ENCODE measurements at regions not wholly inside any gene's neighbourhood (a gene's known extent, or its start where the extent isn't known, plus 50 kb on each side); places are given as distances from the start of the nearest gene placed in this dataset.

DNA sequence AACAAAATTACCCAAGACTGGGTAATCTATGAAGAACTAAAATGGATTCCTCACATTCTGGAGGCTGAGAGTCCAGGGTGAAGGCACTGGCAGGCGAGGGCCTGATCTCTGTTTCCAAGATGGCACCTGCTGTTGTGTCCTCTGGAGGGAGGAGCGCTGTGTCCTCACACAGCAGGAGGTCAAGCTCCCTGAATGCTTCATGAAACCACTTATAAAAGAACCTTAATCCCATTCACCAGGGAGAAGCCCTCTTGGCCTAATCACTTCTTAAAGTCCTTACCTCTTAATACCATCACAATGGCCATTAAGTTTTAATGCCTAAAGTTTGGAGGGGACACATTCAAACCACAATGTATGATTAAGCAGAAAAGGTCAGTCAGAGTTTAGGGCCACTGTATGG is 172.4 kb downstream of the EMP1 start:
- no peak for DNase-seq (ENCODE audit: extremely low spot score)
- CTCF ChIA-PET: interaction anchor here (1.3 to 1.6 kb wide), 2 partner anchors 16 to 798 kb away, joined by 3 read pairs; no protein-coding TSS in a partner anchor
- TF ChIP-seq, protein P1, sequence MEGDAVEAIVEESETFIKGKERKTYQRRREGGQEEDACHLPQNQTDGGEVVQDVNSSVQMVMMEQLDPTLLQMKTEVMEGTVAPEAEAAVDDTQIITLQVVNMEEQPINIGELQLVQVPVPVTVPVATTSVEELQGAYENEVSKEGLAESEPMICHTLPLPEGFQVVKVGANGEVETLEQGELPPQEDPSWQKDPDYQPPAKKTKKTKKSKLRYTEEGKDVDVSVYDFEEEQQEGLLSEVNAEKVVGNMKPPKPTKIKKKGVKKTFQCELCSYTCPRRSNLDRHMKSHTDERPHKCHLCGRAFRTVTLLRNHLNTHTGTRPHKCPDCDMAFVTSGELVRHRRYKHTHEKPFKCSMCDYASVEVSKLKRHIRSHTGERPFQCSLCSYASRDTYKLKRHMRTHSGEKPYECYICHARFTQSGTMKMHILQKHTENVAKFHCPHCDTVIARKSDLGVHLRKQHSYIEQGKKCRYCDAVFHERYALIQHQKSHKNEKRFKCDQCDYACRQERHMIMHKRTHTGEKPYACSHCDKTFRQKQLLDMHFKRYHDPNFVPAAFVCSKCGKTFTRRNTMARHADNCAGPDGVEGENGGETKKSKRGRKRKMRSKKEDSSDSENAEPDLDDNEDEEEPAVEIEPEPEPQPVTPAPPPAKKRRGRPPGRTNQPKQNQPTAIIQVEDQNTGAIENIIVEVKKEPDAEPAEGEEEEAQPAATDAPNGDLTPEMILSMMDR (IDR thresholded peaks at IDR 0.05; ENCODE audit: control extremely low read depth, extremely low read depth, low read depth, missing control alignments): no peak
- POLR2A ChIA-PET: no interaction called here

DNA sequence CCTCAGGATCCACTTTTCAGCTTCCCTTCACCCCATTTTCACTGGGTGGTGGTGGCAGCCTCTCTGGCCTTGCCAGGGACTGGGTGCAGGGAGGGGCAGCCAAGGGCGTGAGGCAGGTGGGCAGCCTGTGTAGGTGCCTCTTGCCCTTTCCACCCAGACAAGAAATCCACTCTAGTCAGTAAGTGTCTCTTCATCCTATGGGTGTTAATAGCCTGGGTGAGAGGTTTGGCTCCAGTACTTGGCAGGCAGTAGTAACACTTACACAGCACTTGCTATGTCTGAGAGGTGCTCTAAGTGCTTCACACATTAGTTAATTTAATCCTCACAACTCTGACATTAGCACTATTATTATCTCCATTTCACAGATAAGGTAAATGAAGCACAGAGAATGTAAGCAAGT is 171.9 kb downstream of the EMP1 start:
- ChIA-PET POLR2A (no interaction called here), CTCF (interaction anchor here (1.6 kb wide), 1 partner anchor 799 kb away, joined by 5 read pairs; no protein-coding TSS in a partner anchor)
- TF ChIP-seq, protein P1 (IDR thresholded peaks at IDR 0.05; ENCODE audit: control extremely low read depth, extremely low read depth, low read depth, missing control alignments): no peak
- no peak for DNase-seq (ENCODE audit: extremely low spot score)

DNA sequence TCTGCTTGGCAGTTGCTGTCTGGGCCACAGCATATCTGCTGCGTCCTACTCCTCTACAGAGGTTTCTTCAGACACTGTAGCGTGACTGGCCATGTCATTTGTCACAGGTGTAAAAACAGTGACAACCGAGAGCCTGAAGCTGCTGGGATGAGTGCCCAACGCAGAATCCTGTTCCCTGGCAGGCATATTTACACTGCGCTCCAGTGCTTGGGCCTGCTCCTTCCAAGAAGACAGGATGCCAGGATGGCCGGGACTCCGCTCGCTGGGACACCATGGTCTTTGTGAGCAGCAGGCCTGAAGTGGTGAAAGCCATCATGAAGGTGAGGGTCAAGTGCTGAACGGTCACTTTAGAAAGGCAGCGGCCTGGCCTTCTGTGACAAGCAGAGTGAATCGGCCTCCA is 171.4 kb downstream of the EMP1 start:
- TF ChIP-seq, protein P1 (IDR thresholded peaks at IDR 0.05; ENCODE audit: control extremely low read depth, extremely low read depth, low read depth, missing control alignments): no peak
- no peak for DNase-seq (ENCODE audit: extremely low spot score)
- POLR2A ChIA-PET: no interaction called here
- CTCF ChIA-PET: interaction anchor here (1.6 kb wide), 1 partner anchor 799 kb away, joined by 5 read pairs; no protein-coding TSS in a partner anchor

DNA sequence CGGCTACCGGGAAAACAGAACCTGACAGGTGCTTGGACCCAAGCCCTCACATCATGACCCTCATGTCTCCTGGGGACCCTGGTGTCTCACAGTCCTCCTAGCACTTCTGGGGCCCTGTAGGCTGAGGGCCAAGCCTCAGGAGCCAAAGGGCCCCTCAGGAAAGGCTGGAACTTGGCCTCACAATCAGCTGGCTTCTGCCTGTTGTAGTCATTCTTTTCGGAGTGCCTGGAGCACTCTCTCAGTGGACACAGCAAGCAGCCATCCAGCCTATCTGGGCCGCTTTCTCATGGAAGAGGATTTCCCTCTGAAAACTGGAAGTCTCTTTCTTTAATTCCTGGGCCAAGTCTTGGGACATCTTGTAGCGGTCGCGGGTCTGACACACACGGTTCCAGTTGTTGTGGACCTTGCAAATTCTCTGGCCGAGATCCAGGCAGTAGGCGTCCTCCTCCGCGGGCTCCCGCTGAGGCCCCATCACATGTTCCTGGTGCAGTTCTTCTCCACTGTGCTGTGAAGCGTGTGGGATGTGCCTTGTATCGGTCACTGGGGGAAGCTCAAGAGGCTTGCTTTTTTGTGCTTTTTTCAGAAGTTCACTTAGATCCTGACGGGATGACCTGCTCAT is 169.3 kb downstream of the EMP1 start:
- CTCF ChIA-PET: interaction anchor here (3.5 kb wide), 1 partner anchor 294 kb away, joined by 13 read pairs; no protein-coding TSS in a partner anchor
- TF ChIP-seq, protein P1 (IDR thresholded peaks at IDR 0.05; ENCODE audit: control extremely low read depth, extremely low read depth, low read depth, missing control alignments): no peak
- DNase-seq (ENCODE audit: extremely low spot score): no peak
- POLR2A ChIA-PET: no interaction called here

DNA sequence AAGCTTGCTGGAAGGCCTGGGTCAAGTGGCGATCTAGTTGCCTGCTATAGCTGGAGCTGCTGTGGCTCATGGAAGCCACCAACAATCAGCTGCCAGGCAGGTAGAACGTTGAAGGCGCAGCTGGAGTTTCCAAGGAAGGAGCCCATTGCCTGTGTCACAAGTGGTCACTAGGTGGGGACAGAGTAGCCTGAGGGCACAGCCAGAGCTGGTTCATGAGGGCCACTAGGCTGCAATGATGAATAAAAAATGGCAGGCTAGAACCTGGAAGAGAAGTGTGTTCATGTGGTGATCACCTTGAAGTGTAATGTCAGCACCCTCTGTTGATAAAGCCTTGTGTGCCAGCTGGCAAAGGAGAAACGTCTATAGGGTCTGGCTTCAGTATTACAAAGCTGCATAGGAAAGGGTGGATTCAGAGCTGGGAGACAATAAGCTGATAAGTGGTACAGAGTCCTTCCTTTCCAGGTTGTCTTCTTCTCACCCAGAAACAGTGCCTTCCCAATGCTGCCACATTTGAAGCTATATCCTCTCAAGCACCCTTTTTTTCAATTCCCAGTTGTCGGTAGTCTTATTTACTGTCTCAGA is 165.8 kb downstream of the EMP1 start:
- ChIA-PET CTCF (interaction anchor here (0.6 to 3.3 kb wide), 37 partner anchors 9 to 805 kb away, joined by 3 to 53 read pairs (median 5); no protein-coding TSS in a partner anchor), POLR2A (no interaction called here)
- TF ChIP-seq, protein P1 (IDR thresholded peaks at IDR 0.05; ENCODE audit: control extremely low read depth, extremely low read depth, low read depth, missing control alignments): peak; percentile 85
- DNase-seq (ENCODE audit: extremely low spot score): peak; percentile 65

DNA sequence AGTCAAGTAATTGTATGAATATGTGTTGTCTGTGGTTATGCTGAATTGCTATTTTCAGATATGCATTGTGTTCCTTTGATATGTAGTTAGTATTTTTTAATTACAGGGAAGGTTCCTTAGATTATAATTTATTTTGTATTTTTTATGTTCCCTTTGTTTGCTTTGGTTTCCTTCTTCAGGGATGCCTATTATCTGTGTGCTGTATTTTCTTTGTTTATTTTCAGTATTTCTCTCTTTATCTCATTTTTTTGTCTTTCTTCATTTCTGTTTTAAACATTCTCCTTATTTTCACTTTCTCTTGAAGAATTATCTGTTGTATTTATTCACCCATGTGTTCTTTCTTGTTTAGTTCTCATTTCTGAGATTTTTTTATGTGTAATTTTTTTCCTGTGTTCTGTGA is 163.1 kb downstream of the EMP1 start:
- POLR2A ChIA-PET: no interaction called here

More for the DNA sequence above, 163.1 kb downstream of the EMP1 start:
- no peak for DNase-seq (ENCODE audit: extremely low spot score)
- TF ChIP-seq, protein P1 (IDR thresholded peaks at IDR 0.05; ENCODE audit: control extremely low read depth, extremely low read depth, low read depth, missing control alignments): no peak
- CTCF ChIA-PET: interaction anchor here (3.3 kb wide), 1 partner anchor 302 kb away, joined by 53 read pairs; no protein-coding TSS in a partner anchor

All from GM10248 (cell line).